HEK293 (cell line): ENCODE measurements at regions not wholly inside any gene's neighbourhood (a gene's known extent, or its start where the extent isn't known, plus 50 kb on each side); places are given as distances from the start of the nearest gene placed in this dataset.

Source experiments
- CTCF ChIA-PET: fragments of 350-600 bp; formaldehyde crosslinking; extraction: SDS; loops from one replicate; lab custom pipeline; 2021; ENCODE audit warnings: antibody characterized with exemption; lab: Yijun Ruan, JAX
- POLR2A ChIA-PET: fragments of 300-600 bp; formaldehyde crosslinking; extraction: SDS; loops from one replicate; lab custom pipeline; 2020; ENCODE audit warnings: antibody characterized with exemption, inconsistent platforms; lab: Yijun Ruan, JAX
- H3K27ac ChIP-seq: fragments of 200-500 bp; sonication (Bioruptor generic); 2 replicates; pipeline ENCODE4 v1.5.1; 2014; ENCODE audit warnings: low read depth, low read length, control low read depth, inconsistent platforms; ENCODE audit errors: extremely low read depth
- H3K36me3 ChIP-seq, 2 experiments: fragments of 200-500 bp in 1 of 2; sonication (Bioruptor generic) in 1 of 2; 1 replicate in 1 of 2; 2 replicates in 1 of 2; pipeline ENCODE4 v1.5.1; 2014 to 2017; ENCODE audit warnings: inconsistent platforms in 2 of 2, low read length in 2 of 2; ENCODE audit not compliant: control insufficient read depth in 2 of 2, insufficient read depth in 1 of 2
- H3K4me1 ChIP-seq: fragments of 200-500 bp; sonication (Bioruptor generic); 2 replicates; pipeline ENCODE4 v1.5.1; 2014; ENCODE audit warnings: mild to moderate bottlenecking, low read length, inconsistent platforms; ENCODE audit not compliant: control insufficient read depth, insufficient read depth
- H3K4me3 ChIP-seq: 2 replicates; pipeline ENCODE4 v1.5.1; 2011; ENCODE audit warnings: low read depth, mild to moderate bottlenecking, control low read depth, low read length, moderate library complexity
- H3K9me3 ChIP-seq: fragments of 200-500 bp; sonication (Bioruptor generic); 2 replicates; pipeline ENCODE4 v1.5.1; 2014; ENCODE audit warnings: low read depth, low read length, inconsistent platforms; ENCODE audit not compliant: control insufficient read depth, insufficient read depth
- KLF7 ChIP-seq: fragments of 450-650 bp; formaldehyde crosslinking; IDR thresholded peaks from 2 replicates; pipeline ENCODE4 v1.5.1; 2016; ENCODE audit warnings: missing biosample characterization, missing genetic modification characterization, borderline replicate concordance
- PRDM6 ChIP-seq: fragments of 450-650 bp; formaldehyde crosslinking; IDR thresholded peaks from 2 replicates; pipeline ENCODE4 v1.5.1; 2017; ENCODE audit warnings: missing biosample characterization, missing genetic modification characterization
- SCRT1 ChIP-seq: fragments of 450-650 bp; formaldehyde crosslinking; IDR thresholded peaks from 2 replicates; pipeline ENCODE4 v1.5.1; 2016; ENCODE audit warnings: missing biosample characterization, missing genetic modification characterization, borderline replicate concordance
- SP7 ChIP-seq: fragments of 450-650 bp; formaldehyde crosslinking; IDR thresholded peaks from 2 replicates; pipeline ENCODE4 v1.5.1; 2016; ENCODE audit warnings: missing biosample characterization, missing genetic modification characterization
- ZBTB44 ChIP-seq: fragments of 450-650 bp; IDR thresholded peaks from 2 replicates; pipeline ENCODE4 v1.5.1; 2018; ENCODE audit warnings: missing biosample characterization, mild to moderate bottlenecking, missing genetic modification characterization
- ZNF10 ChIP-seq: fragments of 450-650 bp; formaldehyde crosslinking; IDR thresholded peaks from 2 replicates; pipeline ENCODE4 v1.5.1; 2017; ENCODE audit warnings: missing biosample characterization, missing genetic modification characterization
- ZNF138 ChIP-seq: fragments of 450-650 bp; formaldehyde crosslinking; IDR thresholded peaks from 2 replicates; pipeline ENCODE4 v1.5.1; 2016; ENCODE audit warnings: missing biosample characterization, missing genetic modification characterization, borderline replicate concordance
- ZNF175 ChIP-seq: fragments of 450-650 bp; formaldehyde crosslinking; IDR thresholded peaks from 2 replicates; pipeline ENCODE4 v1.5.1; 2016; ENCODE audit warnings: missing biosample characterization, missing genetic modification characterization
- ZNF274 ChIP-seq, 2 experiments: fragments of 200-500 bp in 1 of 2; fragments of 450-650 bp in 1 of 2; sonication (Bioruptor generic) in 1 of 2; formaldehyde crosslinking in 1 of 2; IDR thresholded peaks; 2 replicates each; pipeline versions ENCODE4 v1.5.1 to v1.6.1; 2014 to 2016; ENCODE audit warnings: borderline replicate concordance in 1 of 2, inconsistent platforms in 1 of 2, low read length in 1 of 2, missing biosample characterization in 1 of 2, missing genetic modification characterization in 1 of 2
- ZNF335 ChIP-seq: fragments of 450-650 bp; formaldehyde crosslinking; conservative IDR thresholded peaks from 2 replicates; pipeline ENCODE4 v1.5.1; 2016; ENCODE audit warnings: missing biosample characterization, missing genetic modification characterization
- ZNF501 ChIP-seq: fragments of 450-650 bp; formaldehyde crosslinking; IDR thresholded peaks from 2 replicates; pipeline ENCODE4 v1.5.1; 2016; ENCODE audit warnings: missing biosample characterization, missing genetic modification characterization
- ZNF530 ChIP-seq: fragments of 450-650 bp; formaldehyde crosslinking; IDR thresholded peaks from 2 replicates; pipeline ENCODE4 v1.5.1; 2016; ENCODE audit warnings: low read depth, missing biosample characterization, missing genetic modification characterization
- ZNF558 ChIP-seq: fragments of 450-650 bp; formaldehyde crosslinking; IDR thresholded peaks from 2 replicates; pipeline ENCODE4 v1.5.1; 2016; ENCODE audit warnings: missing biosample characterization, missing genetic modification characterization
- ZNF596 ChIP-seq: fragments of 450-650 bp; IDR thresholded peaks from 2 replicates; pipeline ENCODE4 v1.5.0; 2018; ENCODE audit warnings: missing biosample characterization, mild to moderate bottlenecking, missing genetic modification characterization, moderate library complexity
- ZNF664 ChIP-seq: fragments of 450-650 bp; formaldehyde crosslinking; IDR thresholded peaks from 2 replicates; pipeline ENCODE4 v1.5.1; 2016; ENCODE audit warnings: missing biosample characterization, missing genetic modification characterization
- ZNF76 ChIP-seq: fragments of 450-650 bp; formaldehyde crosslinking; IDR thresholded peaks from 2 replicates; pipeline ENCODE4; 2016; ENCODE audit warnings: low read depth, missing biosample characterization, missing genetic modification characterization, borderline replicate concordance
- ZNF792 ChIP-seq: fragments of 450-650 bp; formaldehyde crosslinking; IDR thresholded peaks from 2 replicates; pipeline ENCODE4 v1.5.1; 2016; ENCODE audit warnings: missing biosample characterization, missing genetic modification characterization
- TF ChIP-seq, protein P1 (sequence below): fragments of 450-650 bp; formaldehyde crosslinking; conservative IDR thresholded peaks from 2 replicates; pipeline ENCODE4 v1.5.1; 2016; ENCODE audit warnings: low read depth, missing biosample characterization, missing genetic modification characterization
- TF ChIP-seq, protein P2 (sequence below): fragments of 450-650 bp; formaldehyde crosslinking; IDR thresholded peaks from 2 replicates; pipeline ENCODE4 v1.5.1; 2017; ENCODE audit warnings: missing biosample characterization, mild to moderate bottlenecking, missing genetic modification characterization, moderate library complexity

- ChIA-PET POLR2A (no interaction called here), CTCF (interaction anchor here (0.5 to 1.3 kb wide), 3 partner anchors 32 to 744 kb away, joined by 3 to 4 read pairs (median 3); no protein-coding TSS in a partner anchor)
- Histone ChIP-seq H3K36me3 (no peaks in the 10 kb centered on the region), H3K9me3 (no peaks in the 10 kb centered on the region), H3K27ac (no peak overlapping the region), H3K4me1 (no peaks in the 10 kb centered on the region), H3K4me3 (no peak overlapping the region)
- no peak for TF ChIP-seq SCRT1 (tag by site-specific recombination)
- no peak for TF ChIP-seq ZNF76 (tag by site-specific recombination)
- no peak for TF ChIP-seq ZNF10 (tag by site-specific recombination)
These were observed 61.3 kb upstream of the MTAP start for GRCh38 chr9:21741151-21741550.

DNA sequence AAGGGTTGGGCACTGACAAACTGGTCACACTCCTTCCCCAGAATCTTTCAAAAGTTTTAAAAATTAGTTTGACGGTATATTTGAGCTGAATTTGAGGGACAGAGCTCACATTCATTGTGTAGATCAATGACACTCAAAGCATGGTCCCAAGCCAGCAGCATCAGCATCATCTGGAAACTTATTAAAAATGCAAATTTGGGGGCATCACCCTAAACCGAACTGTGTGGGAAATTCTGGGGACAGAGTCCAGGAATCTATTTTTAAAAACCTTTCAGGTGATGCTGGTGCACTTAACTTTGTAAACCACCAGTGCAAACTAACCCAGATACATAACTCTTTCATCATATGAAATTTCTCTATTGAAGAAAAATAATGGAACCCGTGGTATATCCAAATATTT, 58.1 kb upstream of the MTAP start:
- POLR2A ChIA-PET = no interaction called here
- TF ChIP-seq KLF7 (tag by site-specific recombination) = no peak
- TF ChIP-seq ZNF335 (tag by site-specific recombination) = no peak
- TF ChIP-seq ZNF664 (tag by site-specific recombination) = no peak
- TF ChIP-seq, protein P1, sequence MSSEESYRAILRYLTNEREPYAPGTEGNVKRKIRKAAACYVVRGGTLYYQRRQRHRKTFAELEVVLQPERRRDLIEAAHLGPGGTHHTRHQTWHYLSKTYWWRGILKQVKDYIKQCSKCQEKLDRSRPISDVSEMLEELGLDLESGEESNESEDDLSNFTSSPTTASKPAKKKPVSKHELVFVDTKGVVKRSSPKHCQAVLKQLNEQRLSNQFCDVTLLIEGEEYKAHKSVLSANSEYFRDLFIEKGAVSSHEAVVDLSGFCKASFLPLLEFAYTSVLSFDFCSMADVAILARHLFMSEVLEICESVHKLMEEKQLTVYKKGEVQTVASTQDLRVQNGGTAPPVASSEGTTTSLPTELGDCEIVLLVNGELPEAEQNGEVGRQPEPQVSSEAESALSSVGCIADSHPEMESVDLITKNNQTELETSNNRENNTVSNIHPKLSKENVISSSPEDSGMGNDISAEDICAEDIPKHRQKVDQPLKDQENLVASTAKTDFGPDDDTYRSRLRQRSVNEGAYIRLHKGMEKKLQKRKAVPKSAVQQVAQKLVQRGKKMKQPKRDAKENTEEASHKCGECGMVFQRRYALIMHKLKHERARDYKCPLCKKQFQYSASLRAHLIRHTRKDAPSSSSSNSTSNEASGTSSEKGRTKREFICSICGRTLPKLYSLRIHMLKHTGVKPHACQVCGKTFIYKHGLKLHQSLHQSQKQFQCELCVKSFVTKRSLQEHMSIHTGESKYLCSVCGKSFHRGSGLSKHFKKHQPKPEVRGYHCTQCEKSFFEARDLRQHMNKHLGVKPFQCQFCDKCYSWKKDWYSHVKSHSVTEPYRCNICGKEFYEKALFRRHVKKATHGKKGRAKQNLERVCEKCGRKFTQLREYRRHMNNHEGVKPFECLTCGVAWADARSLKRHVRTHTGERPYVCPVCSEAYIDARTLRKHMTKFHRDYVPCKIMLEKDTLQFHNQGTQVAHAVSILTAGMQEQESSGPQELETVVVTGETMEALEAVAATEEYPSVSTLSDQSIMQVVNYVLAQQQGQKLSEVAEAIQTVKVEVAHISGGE (tag by site-specific recombination) = no peak
- no peak for TF ChIP-seq ZNF530
- TF ChIP-seq ZNF792 = no peak
- no peak for TF ChIP-seq ZNF596 (tag by site-specific recombination)
- no peak for TF ChIP-seq ZNF558
- H3K4me3 ChIP-seq = no peak overlapping the region
- H3K27ac ChIP-seq = no peak overlapping the region
- H3K9me3 ChIP-seq = no peaks in the 10 kb centered on the region
- CTCF ChIA-PET = interaction anchor here (0.7 to 1.0 kb wide), 2 partner anchors 16 to 67 kb away, joined by 3 read pairs; no protein-coding TSS in a partner anchor
- no peaks in the 10 kb centered on the region for H3K36me3 ChIP-seq
- H3K4me1 ChIP-seq = no peaks in the 10 kb centered on the region

GRCh38 chr9:21744841-21745240, 57.6 kb upstream of the MTAP start:
- ChIA-PET POLR2A (no interaction called here), CTCF (interaction anchor here (1.0 kb wide), 1 partner anchor 17 kb away, joined by 3 read pairs; no protein-coding TSS in a partner anchor)
- TF ChIP-seq, protein P2, sequence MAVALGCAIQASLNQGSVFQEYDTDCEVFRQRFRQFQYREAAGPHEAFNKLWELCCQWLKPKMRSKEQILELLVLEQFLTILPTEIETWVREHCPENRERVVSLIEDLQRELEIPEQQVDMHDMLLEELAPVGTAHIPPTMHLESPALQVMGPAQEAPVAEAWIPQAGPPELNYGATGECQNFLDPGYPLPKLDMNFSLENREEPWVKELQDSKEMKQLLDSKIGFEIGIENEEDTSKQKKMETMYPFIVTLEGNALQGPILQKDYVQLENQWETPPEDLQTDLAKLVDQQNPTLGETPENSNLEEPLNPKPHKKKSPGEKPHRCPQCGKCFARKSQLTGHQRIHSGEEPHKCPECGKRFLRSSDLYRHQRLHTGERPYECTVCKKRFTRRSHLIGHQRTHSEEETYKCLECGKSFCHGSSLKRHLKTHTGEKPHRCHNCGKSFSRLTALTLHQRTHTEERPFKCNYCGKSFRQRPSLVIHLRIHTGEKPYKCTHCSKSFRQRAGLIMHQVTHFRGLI (tag by site-specific recombination) = no peak
- TF ChIP-seq, protein P1 (tag by site-specific recombination) = no peak
- TF ChIP-seq ZNF274 (IDR thresholded peaks at IDR 0.05; ENCODE audit: low read length) (no peak), ZNF274 (tag by site-specific recombination; IDR thresholded peaks at IDR 0.05; ENCODE audit: borderline replicate concordance) (no peak), SP7 (no peak), ZNF138 (no peak), ZNF175 (tag by site-specific recombination) (no peak), ZNF558 (no peak), ZBTB44 (no peak), ZNF501 (no peak), PRDM6 (no peak)

More at GRCh38 chr9:21744841-21745240, 57.6 kb upstream of the MTAP start:
- H3K9me3 ChIP-seq = no peaks in the 10 kb centered on the region
- H3K4me1 ChIP-seq = no peaks in the 10 kb centered on the region
- H3K27ac ChIP-seq = no peak overlapping the region
- no peaks in the 10 kb centered on the region for H3K36me3 ChIP-seq
- H3K4me3 ChIP-seq = no peak overlapping the region
